CD4-positive, CD25-positive, alpha-beta regulatory T cell (primary cell): ENCODE measurements at regions not wholly inside any gene's neighbourhood (a gene's known extent, or its start where the extent isn't known, plus 50 kb on each side); places are given as distances from the start of the nearest gene placed in this dataset.

Source experiments
- ATAC-seq, 2 donors: fragments of 150-1000 bp; cut with Tn5 transposase; one replicate each; pipeline ENCODE4 v1.10.0; 2021; ENCODE audit warnings: low read depth in 2 of 2, moderate number of reproducible peaks in 2 of 2, moderate library complexity in 1 of 2
- DNase-seq, 3 donors: peaks; one replicate each; pipeline versions ENCODE4 v3.0.0 to v3.0.0-alpha.2; 2012 to 2022; ENCODE audit warnings: mixed read lengths in 1 of 3
- H3K27ac ChIP-seq: one replicate; pipeline ENCODE4 v1.7.0; 2013; ENCODE audit warnings: mild to moderate bottlenecking, low read length; ENCODE audit not compliant: insufficient read depth, poor library complexity, severe bottlenecking
- H3K27me3 ChIP-seq: one replicate; pipeline ENCODE4 v1.7.0; 2013; ENCODE audit warnings: low read length; ENCODE audit not compliant: control insufficient read depth, insufficient read depth
- H3K36me3 ChIP-seq: one replicate; pipeline ENCODE4 v1.7.0; 2013; ENCODE audit warnings: mild to moderate bottlenecking, low read length, moderate library complexity; ENCODE audit not compliant: control insufficient read depth, insufficient read depth
- H3K4me1 ChIP-seq: 2 replicates; pipeline ENCODE4 v1.7.0; 2013; ENCODE audit warnings: mild to moderate bottlenecking, low read length; ENCODE audit not compliant: insufficient read depth, control insufficient read depth, poor library complexity, severe bottlenecking
- H3K4me3 ChIP-seq: one replicate; pipeline ENCODE4 v1.7.0; 2013; ENCODE audit warnings: low read depth, mild to moderate bottlenecking, low read length, moderate library complexity
- H3K9me3 ChIP-seq, 2 experiments: 1 replicate in 1 of 2; 2 replicates in 1 of 2; pipeline ENCODE4 v1.7.0; 2013; ENCODE audit warnings: low read length in 2 of 2, mild to moderate bottlenecking in 1 of 2, moderate library complexity in 1 of 2; ENCODE audit not compliant: control insufficient read depth in 2 of 2
- H3K27ac Mint-ChIP-seq, 3 donors: one replicate each; pipeline ENCODE4 v1.8.0; 2020 to 2022; ENCODE audit warnings: mild to moderate bottlenecking in 3 of 3, mixed read lengths in 3 of 3, moderate library complexity in 2 of 3
- H3K27me3 Mint-ChIP-seq: one replicate; pipeline ENCODE4 v1.8.0; 2022; ENCODE audit warnings: mild to moderate bottlenecking, mixed read lengths
- H3K36me3 Mint-ChIP-seq: one replicate; pipeline ENCODE4 v1.8.0; 2020; ENCODE audit warnings: mixed read lengths
- H3K4me1 Mint-ChIP-seq, 4 donors: one replicate each; pipeline ENCODE4 v1.8.0; 2020 to 2022; ENCODE audit warnings: mixed read lengths in 4 of 4, mild to moderate bottlenecking in 1 of 4
- H3K4me3 Mint-ChIP-seq, 4 donors: one replicate each; pipeline ENCODE4 v1.8.0; 2020 to 2022; ENCODE audit warnings: mild to moderate bottlenecking in 4 of 4, mixed read lengths in 4 of 4, moderate library complexity in 3 of 4
- H3K9me3 Mint-ChIP-seq, 7 donors: one replicate each; pipeline ENCODE4 v1.8.0; 2020 to 2022; ENCODE audit warnings: mixed read lengths in 7 of 7, mild to moderate bottlenecking in 3 of 7, moderate library complexity in 2 of 7

- Mint-ChIP-seq H3K27ac (no peak overlapping the region), H3K4me3 (no peak overlapping the region), H3K9me3 (no peaks in the 10 kb centered on the region), H3K27me3 (peaks cover 7% of the 10 kb centered on the region), H3K36me3 (no peaks in the 10 kb centered on the region), H3K4me1 (no peaks in the 10 kb centered on the region)
- Histone ChIP-seq H3K27me3 (no peaks in the 10 kb centered on the region), H3K4me1 (no peaks in the 10 kb centered on the region), H3K27ac (no peak overlapping the region), H3K9me3 (no peaks in the 10 kb centered on the region), H3K36me3 (no peaks in the 10 kb centered on the region), H3K4me3 (no peak overlapping the region)
- no peak for DNase-seq
- no peak for ATAC-seq
These were observed 56.2 kb upstream of the GNG12 start for GRCh38 chr1:67889466-67889865.

- Mint-ChIP-seq H3K9me3 (no peaks in the 10 kb centered on the region), H3K36me3 (no peaks in the 10 kb centered on the region), H3K27ac (no peak overlapping the region), H3K4me3 (no peak overlapping the region), H3K4me1 (no peaks in the 10 kb centered on the region), H3K27me3 (peaks cover 9% of the 10 kb centered on the region)
- Histone ChIP-seq H3K4me3 (no peak overlapping the region), H3K27me3 (no peaks in the 10 kb centered on the region), H3K27ac (no peak overlapping the region), H3K4me1 (no peaks in the 10 kb centered on the region), H3K9me3 (no peaks in the 10 kb centered on the region), H3K36me3 (no peaks in the 10 kb centered on the region)
- ATAC-seq = no peak
- no peak for DNase-seq
These were observed 55.2 kb upstream of the GNG12 start for GRCh38 chr1:67888216-67889106.

- peaks cover 0 to 3% (median 0%) of the 10 kb centered on the region in 7 donors for H3K9me3 Mint-ChIP-seq
- Histone ChIP-seq H3K9me3 (no peaks in the 10 kb centered on the region), H3K27ac (no peak overlapping the region), H3K4me3 (no peak overlapping the region), H3K36me3 (no peaks in the 10 kb centered on the region), H3K27me3 (no peaks in the 10 kb centered on the region), H3K4me1 (no peaks in the 10 kb centered on the region)
- H3K4me3 Mint-ChIP-seq = no peak overlapping the region
- H3K36me3 Mint-ChIP-seq = no peaks in the 10 kb centered on the region
- DNase-seq (no peak), ATAC-seq (no peak)
- H3K27ac Mint-ChIP-seq = no peak overlapping the region
- peaks cover 13% of the 10 kb centered on the region for H3K27me3 Mint-ChIP-seq
- no peaks in the 10 kb centered on the region for H3K4me1 Mint-ChIP-seq
These were observed 53.9 kb upstream of the GNG12 start for GRCh38 chr1:67887146-67887545.

GRCh38 chr1:67886076-67886475 lies 52.8 kb upstream of the GNG12 start:
- Histone ChIP-seq H3K36me3 (no peaks in the 10 kb centered on the region), H3K27me3 (no peaks in the 10 kb centered on the region), H3K4me1 (no peaks in the 10 kb centered on the region), H3K4me3 (no peak overlapping the region), H3K27ac (no peak overlapping the region), H3K9me3 (no peaks in the 10 kb centered on the region)
- ATAC-seq (no peak), DNase-seq (no peak)
- H3K9me3 Mint-ChIP-seq = peaks cover 0 to 3% (median 0%) of the 10 kb centered on the region in 7 donors
- H3K27me3 Mint-ChIP-seq = peaks cover 15% of the 10 kb centered on the region
- H3K36me3 Mint-ChIP-seq = no peaks in the 10 kb centered on the region
- H3K4me1 Mint-ChIP-seq = no peaks in the 10 kb centered on the region
- H3K27ac Mint-ChIP-seq = no peak overlapping the region
- no peak overlapping the region for H3K4me3 Mint-ChIP-seq

GRCh38 chr1:67883069-67883468 lies 49.8 kb upstream of the GNG12 start:
- no peaks in the 10 kb centered on the region for H3K27me3 ChIP-seq
- DNase-seq (no peak), ATAC-seq (no peak)
- no peak overlapping the region for H3K4me3 ChIP-seq
- H3K4me3 Mint-ChIP-seq = no peak overlapping the region
- no peaks in the 10 kb centered on the region for H3K36me3 Mint-ChIP-seq
- no peak overlapping the region for H3K27ac Mint-ChIP-seq
- no peaks in the 10 kb centered on the region for H3K9me3 ChIP-seq
- peaks cover 15% of the 10 kb centered on the region for H3K27me3 Mint-ChIP-seq
- peaks cover 0 to 3% (median 0%) of the 10 kb centered on the region in 7 donors for H3K9me3 Mint-ChIP-seq
- no peak overlapping the region for H3K27ac ChIP-seq
- H3K4me1 Mint-ChIP-seq = no peaks in the 10 kb centered on the region
- no peaks in the 10 kb centered on the region for H3K36me3 ChIP-seq
- H3K4me1 ChIP-seq = no peaks in the 10 kb centered on the region
